Smooth muscle cell of the brain vasculature (primary cell): ENCODE measurements at regions not wholly inside any gene's neighbourhood (a gene's known extent, or its start where the extent isn't known, plus 50 kb on each side); places are given as distances from the start of the nearest gene placed in this dataset.
A peak's percentile ranks its signal among the peaks of the same experiment; 100 is the strongest.

ENCODE experiments used
- DNase-seq: peaks from one replicate; pipeline ENCODE4 v3.0.0-alpha.2; 2012; ENCODE audit warnings: low read depth, low spot score

DNA sequence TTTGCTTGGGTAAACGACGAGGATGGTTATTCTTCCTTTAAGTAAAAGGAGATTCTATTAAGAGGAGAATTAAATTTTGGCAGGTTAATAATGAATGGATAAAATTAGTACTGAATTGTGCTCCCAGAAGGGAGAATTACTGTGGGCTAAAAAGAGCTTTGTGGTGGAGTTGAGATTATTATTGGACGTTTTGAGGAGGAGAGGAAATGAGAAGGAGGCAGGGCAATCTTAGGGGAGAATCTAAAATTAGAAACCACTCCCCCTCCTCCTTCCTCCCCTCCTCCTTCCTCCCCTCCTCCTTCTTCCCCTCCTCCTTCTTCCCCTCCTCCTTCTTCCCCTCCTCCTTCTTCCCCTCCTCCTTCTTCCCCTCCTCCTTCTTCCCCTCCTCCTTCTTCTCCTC lies 331.8 kb downstream of the PRL start:
- no peak for DNase-seq

GRCh38 chr6:21965953-21966539 lies 330.8 kb downstream of the PRL start:
- DNase-seq = no peak

- no peak for DNase-seq
Observed at GRCh38 chr6:21967056-21967974, 329.5 kb downstream of the PRL start.

DNA sequence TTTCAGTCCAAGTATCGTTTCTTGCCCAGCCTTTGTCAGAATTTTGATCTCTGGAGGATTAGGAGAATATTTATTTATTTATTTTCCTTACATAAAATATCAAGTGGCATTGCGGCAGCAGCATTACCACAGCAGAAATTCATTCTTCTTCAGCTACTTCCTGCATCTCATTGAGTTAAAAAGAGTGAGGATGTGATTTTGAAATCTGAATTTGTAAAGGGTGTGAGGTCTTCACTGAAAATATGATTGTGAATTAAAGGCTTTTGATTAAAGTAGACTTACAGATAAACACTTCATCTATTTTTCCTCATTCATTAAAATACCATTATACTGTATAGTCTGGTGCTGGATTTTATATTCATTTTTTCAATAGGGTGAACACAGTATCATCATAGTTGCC lies 328.4 kb downstream of the PRL start:
- DNase-seq = no peak

GRCh38 chr6:21969192-21969591 lies 327.6 kb downstream of the PRL start:
- no peak for DNase-seq

DNA sequence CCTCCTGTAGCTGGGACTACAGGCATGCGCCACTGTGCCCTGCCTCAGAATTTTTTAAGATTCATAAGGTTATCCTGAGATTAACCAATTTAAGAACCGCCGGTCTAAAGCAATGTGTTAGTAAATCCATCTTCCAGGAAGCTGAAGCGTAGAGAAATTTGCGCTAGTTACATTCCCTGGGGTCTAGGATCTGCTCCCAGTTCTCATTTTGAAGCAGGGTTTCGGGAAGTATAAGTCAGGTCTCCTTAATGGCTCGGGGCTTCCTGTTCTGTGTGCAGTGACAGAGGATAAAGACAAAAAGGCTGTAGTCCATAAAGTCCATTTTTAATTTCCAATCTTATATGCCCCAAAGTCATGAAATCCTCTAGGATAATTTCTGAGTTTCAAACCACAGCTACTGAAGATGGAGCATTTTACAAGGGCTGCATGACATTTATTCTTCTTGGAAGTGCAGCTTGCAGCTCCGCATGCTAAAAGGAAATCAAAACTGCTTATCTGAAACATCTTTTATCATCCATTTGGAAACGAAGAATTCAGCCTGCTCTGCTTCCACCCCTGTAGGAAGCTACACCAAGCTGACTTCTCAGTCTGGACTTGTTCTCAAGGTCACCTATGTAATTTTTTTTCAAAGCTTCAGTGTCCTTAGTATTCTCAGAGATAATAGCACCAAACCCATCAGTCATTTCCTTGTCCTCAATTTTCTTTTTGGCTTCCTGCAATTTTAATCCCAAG lies 326.1 kb downstream of the PRL start:
- DNase-seq = no peak

DNA sequence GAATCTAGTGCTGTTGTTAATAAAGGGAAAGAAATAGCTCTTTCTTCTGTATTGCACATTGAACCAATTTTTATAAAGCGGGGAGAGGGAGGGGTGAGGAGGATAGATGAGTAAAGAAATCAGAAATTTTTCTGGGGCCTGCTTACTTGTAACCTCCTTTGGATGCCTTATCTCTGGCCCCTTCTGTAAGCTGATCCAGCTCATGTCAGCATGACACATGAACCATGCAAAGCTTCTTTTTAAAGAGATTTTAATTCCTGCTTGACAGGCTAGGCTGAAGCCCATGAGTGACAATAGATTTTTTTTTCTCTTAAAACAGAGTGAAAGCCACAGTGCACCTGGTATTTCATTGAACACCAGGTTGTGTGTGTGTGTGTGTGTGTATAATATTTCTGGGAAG lies 325.3 kb downstream of the PRL start:
- no peak for DNase-seq

GRCh38 chr6:21972516-21972915 lies 324.3 kb downstream of the PRL start:
- no peak for DNase-seq

- DNase-seq = no peak
Observed at GRCh38 chr6:21977346-21977745, 319.5 kb downstream of the PRL start.

DNA sequence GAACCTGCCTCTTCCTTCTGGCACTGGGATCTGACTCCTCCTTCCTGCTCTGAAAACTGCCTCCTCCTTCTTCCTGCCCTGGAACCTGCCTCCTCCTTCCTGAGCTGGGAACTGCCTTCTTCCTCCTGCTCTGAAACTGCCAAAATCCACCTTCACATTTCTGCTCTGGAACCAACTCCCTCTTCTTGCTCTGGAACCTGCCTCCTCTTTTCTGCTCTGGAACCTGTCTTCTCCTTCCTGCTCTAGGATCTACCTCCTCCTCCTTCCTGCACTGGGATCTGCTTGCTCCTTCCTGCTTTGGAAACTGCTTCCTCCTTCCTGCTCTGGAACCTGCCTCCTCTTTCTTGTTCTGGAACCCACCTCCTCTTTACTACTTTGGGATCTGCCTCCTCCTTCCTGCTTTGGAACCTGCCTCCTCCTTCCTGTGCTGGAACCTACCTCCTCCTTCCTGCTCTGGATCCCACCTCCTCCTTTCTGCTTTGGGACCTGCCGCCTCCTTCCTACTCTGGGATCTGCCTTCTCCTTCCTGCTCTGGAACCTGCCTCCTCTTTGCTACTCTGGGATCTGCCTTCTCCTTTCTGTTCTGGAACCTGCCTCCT lies 315.5 kb downstream of the PRL start:
- DNase-seq = no peak

DNA sequence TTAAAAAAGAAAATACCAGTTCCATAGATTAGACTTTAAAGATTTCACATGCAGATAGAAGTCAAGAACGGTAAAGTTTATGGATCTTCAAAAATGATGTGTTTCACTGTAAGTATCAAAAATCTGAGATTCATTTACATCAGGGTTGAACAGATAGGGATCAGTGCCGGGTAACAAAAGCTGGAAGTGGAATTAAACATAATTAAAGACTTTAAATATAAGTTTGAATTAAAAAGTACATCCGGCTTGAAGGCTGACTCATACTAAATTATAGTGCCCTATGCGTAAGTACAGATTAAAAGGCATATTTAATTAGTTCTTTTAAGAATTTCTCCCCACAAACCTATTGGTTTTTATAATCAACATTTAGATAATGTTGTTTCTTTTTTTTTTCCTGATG lies 312.7 kb downstream of the PRL start:
- DNase-seq = no peak

DNA sequence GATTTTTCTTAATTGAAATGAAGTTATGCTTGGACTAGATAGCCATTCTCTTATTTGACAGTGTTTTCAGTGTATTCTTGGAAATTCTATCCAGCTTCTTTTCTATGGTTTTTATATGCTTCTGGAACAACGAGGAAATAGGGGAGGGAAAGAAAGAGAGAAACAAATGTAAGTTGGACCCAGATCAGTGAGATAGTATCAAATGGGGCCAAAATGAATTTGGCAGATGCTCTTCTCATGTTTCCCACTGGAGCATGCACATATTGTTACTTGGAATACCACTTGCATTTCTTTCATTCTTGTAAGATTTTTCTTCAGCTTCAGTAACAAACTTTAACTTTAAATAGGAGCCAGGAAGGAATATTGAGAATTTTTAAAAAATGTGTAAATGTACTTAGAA lies 312.3 kb downstream of the PRL start:
- no peak for DNase-seq

DNA sequence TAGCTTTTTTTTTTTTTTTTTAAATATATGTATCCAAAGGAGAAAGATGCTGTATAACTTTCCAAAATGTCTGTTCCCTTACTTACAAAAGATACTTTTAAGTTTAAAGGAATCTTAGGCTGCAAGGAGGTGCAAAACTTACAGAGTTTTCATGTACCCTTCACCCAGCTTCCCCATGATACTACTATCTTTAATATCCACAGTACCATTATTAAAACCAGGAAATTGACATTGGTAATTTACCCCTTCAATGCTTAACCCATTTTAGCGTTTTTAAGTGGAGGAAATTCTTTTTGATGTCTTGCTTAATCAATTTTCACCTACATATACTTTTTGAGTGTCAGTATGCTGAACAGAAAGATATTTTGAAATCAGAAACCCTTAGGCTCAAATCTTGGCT lies 310.9 kb downstream of the PRL start:
- no peak for DNase-seq

- DNase-seq = no peak
Observed at GRCh38 chr6:21986703-21987102, 310.1 kb downstream of the PRL start.

DNA sequence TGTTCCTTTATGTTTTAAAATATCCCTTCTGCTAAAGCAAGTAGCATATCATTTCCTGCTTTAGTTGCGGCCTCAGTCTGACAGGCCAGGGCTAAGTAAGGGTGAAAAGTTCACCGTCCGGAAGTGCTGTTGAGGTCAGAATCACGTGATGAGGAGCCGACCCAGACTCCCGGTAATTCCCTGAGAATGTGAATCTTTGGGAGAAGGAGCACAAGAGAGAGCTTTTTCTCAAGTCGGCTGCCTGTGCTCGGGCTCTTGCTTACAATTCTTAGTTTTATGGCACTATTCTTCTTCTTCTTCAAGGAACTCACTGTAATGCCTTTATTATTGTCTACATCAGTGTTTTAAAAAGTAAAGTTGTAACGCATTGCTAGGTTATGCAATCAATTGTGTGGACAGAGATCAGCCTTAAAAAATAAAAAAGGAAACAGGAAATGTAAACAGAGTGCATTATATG lies 309.3 kb downstream of the PRL start:
- DNase-seq = peak; percentile 66

GRCh38 chr6:21990577-21990976 lies 306.3 kb downstream of the PRL start:
- DNase-seq = no peak

GRCh38 chr6:21992178-21992967 lies 304.5 kb downstream of the PRL start:
- DNase-seq = no peak

- no peak for DNase-seq
Observed at GRCh38 chr6:21993841-21994240, 303.0 kb downstream of the PRL start.

- DNase-seq = no peak
Observed at GRCh38 chr6:21994821-21995220, 302.0 kb downstream of the PRL start.

GRCh38 chr6:21995318-21995717 lies 301.5 kb downstream of the PRL start:
- DNase-seq = no peak

DNA sequence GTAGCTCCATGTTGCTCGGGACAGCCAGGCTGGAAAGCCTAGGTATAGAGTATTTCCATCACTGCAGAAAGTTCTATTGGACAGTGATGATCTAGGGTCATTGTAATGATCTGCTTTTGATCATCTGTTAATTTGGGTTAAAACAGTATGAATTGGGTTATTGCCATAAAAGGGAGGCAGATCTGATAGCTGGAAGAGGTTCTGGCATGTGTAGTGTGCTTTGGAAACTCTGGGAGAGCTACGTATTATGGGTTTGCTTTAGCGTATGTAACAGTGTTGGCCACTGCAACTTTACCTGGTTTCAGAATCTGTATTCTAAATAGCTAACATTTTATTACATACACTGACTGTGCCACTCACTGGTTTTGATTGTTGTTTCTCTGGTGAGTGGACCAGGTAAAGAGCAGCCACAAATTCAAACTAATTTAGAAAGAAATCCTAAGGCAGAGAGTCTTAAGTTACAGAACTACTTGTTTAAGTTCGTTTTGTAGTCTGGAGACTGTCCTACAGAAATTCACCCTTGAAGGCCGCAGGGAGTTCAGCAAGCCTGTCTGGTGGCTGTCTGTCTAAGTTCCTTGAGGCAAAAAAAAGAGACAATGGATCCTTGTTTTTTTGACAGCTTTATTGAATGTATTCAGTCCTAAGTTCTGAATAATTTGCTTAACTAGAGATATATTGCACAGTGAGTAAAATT lies 300.3 kb downstream of the PRL start:
- DNase-seq = no peak
